ENCODE measurements at regions not wholly inside any gene's neighbourhood (a gene's known extent, or its start where the extent isn't known, plus 50 kb on each side); places are given as distances from the start of the nearest gene placed in this dataset.

- TF ChIP-seq CTCF (conservative IDR thresholded peaks at IDR 0.05; ENCODE audit: low read length) (no peak), EZH2phosphoT487 (IDR thresholded peaks at IDR 0.05; ENCODE audit: borderline replicate concordance) (no peak)
These were observed 54.0 kb upstream of the EGFL6 start for GRCh38 chrX:13515211-13515930.

Measured in Loucy (cell line).